IMR-90 (cell line): ENCODE measurements at regions not wholly inside any gene's neighbourhood (a gene's known extent, or its start where the extent isn't known, plus 50 kb on each side); places are given as distances from the start of the nearest gene placed in this dataset.
A peak's percentile ranks its signal among the peaks of the same experiment; 100 is the strongest.

Source experiments
- ATAC-seq: fragments of 200-7000 bp; cut with Tn5 transposase; 2 replicates; pipeline ENCODE4 v1.9.1; 2020; ENCODE audit warnings: low read depth, mild to moderate bottlenecking, moderate library complexity
- BruUV-seq: library from RNA; stranded (reverse); fragments of 400-500 nt; replicated peaks from 2 replicates; lab custom pipeline; 2021; lab: Mats Ljungman, UMichigan
- CTCF ChIA-PET: fragments of 300-600 bp; formaldehyde crosslinking; extraction: SDS; loops from one replicate; lab custom pipeline; 2021; ENCODE audit warnings: antibody characterized with exemption; lab: Yijun Ruan, JAX
- POLR2A ChIA-PET: fragments of 300-600 bp; sonication (Branson Sonifier 250); formaldehyde crosslinking; loops from one replicate; lab custom pipeline; 2022; ENCODE audit warnings: antibody characterized with exemption; ENCODE audit not compliant: unreplicated experiment; lab: Charles Lee
- DNase-seq: peaks from one replicate; pipeline ENCODE4 v3.0.0; 2013
- H2AFZ ChIP-seq: replicated peaks from 2 replicates; pipeline ENCODE3; 2013; ENCODE audit warnings: low read length, mild to moderate bottlenecking; ENCODE audit not compliant: poor library complexity
- H2AK5ac ChIP-seq: 2 replicates; pipeline ENCODE4 v1.6.1; 2013; ENCODE audit warnings: low read depth, low read length, inconsistent platforms
- H2AK9ac ChIP-seq: replicated peaks from 2 replicates; pipeline ENCODE3; 2013; ENCODE audit warnings: mild to moderate bottlenecking, low read depth, low read length, moderate library complexity; ENCODE audit not compliant: poor library complexity
- H2BK120ac ChIP-seq: 2 replicates; pipeline ENCODE4 v1.6.1; 2013; ENCODE audit warnings: low read depth, low read length, inconsistent platforms
- H2BK15ac ChIP-seq: 3 replicates; pipeline ENCODE4 v1.6.1; 2013; ENCODE audit warnings: low read depth, low read length, inconsistent platforms
- H2BK20ac ChIP-seq: 2 replicates; pipeline ENCODE4 v1.6.1; 2013; ENCODE audit warnings: low read depth, mild to moderate bottlenecking, inconsistent platforms, low read length, moderate library complexity
- H2BK5ac ChIP-seq: 2 replicates; pipeline ENCODE4 v1.6.1; 2013; ENCODE audit warnings: mild to moderate bottlenecking, low read depth, low read length, inconsistent platforms; ENCODE audit not compliant: poor library complexity, severe bottlenecking
- H3K14ac ChIP-seq: replicated peaks from 2 replicates; pipeline ENCODE4 v1.6.1; 2013; ENCODE audit warnings: low read depth, low read length, inconsistent platforms
- H3K18ac ChIP-seq: 2 replicates; pipeline ENCODE4 v1.6.1; 2013; ENCODE audit warnings: low read depth, low read length, control low read depth
- H3K23ac ChIP-seq: 2 replicates; pipeline ENCODE4 v1.6.1; 2013; ENCODE audit warnings: low read depth, low read length, inconsistent platforms
- H3K27ac ChIP-seq: 2 replicates; pipeline ENCODE4 v1.5.1; 2013; ENCODE audit warnings: mild to moderate bottlenecking, control low read depth, low read length; ENCODE audit not compliant: insufficient read depth
- H3K27me3 ChIP-seq: 2 replicates; pipeline ENCODE4 v1.6.1; 2013; ENCODE audit warnings: low read length; ENCODE audit not compliant: control insufficient read depth, insufficient read depth
- H3K36me3 ChIP-seq: 2 replicates; pipeline ENCODE4 v1.6.1; 2013; ENCODE audit warnings: low read length, mixed read lengths; ENCODE audit not compliant: control insufficient read depth, insufficient read depth
- H3K4ac ChIP-seq: 2 replicates; pipeline ENCODE4 v1.6.1; 2013; ENCODE audit warnings: low read depth, low read length, inconsistent platforms
- H3K4me1 ChIP-seq: 2 replicates; pipeline ENCODE4 v1.6.1; 2013; ENCODE audit warnings: low read length, mixed read lengths; ENCODE audit not compliant: control insufficient read depth, insufficient read depth
- H3K4me2 ChIP-seq: 2 replicates; pipeline ENCODE4 v1.6.1; 2013; ENCODE audit warnings: low read depth, mild to moderate bottlenecking, control low read depth, low read length, moderate library complexity
- H3K4me3 ChIP-seq: 2 replicates; pipeline ENCODE4 v1.5.1; 2013; ENCODE audit warnings: low read depth, mild to moderate bottlenecking, control low read depth, low read length, moderate library complexity; ENCODE audit not compliant: insufficient read depth
- H3K56ac ChIP-seq: 2 replicates; pipeline ENCODE4 v1.6.1; 2013; ENCODE audit warnings: low read length, inconsistent platforms; ENCODE audit not compliant: insufficient read depth; ENCODE audit errors: extremely low read depth
- H3K79me1 ChIP-seq, 2 experiments: 2 replicates each; pipeline ENCODE4 v1.6.1; 2013; ENCODE audit warnings: low read length in 2 of 2, inconsistent platforms in 1 of 2, low read depth in 1 of 2
- H3K9ac ChIP-seq: 2 replicates; pipeline ENCODE4 v1.6.1; 2013; ENCODE audit warnings: low read depth, low read length, control low read depth
- H3K9me1 ChIP-seq: 2 replicates; pipeline ENCODE4 v1.6.1; 2013; ENCODE audit warnings: low read length, inconsistent platforms; ENCODE audit not compliant: insufficient read depth
- H3K9me3 ChIP-seq: 2 replicates; pipeline ENCODE4 v1.6.1; 2013; ENCODE audit warnings: low read length; ENCODE audit not compliant: control insufficient read depth, insufficient read depth
- H4K20me1 ChIP-seq: 2 replicates; pipeline ENCODE4 v1.6.1; 2013; ENCODE audit warnings: low read length, inconsistent platforms; ENCODE audit not compliant: insufficient read depth
- H4K5ac ChIP-seq: 2 replicates; pipeline ENCODE4 v1.6.1; 2013; ENCODE audit warnings: mild to moderate bottlenecking, low read depth, low read length, control low read depth
- H4K8ac ChIP-seq, 2 experiments: 2 replicates each; pipeline ENCODE4 v1.6.1; 2013; ENCODE audit warnings: low read depth in 2 of 2, low read length in 2 of 2, control low read depth in 1 of 2, inconsistent platforms in 1 of 2
- H4K91ac ChIP-seq: 2 replicates; pipeline ENCODE4 v1.6.1; 2013; ENCODE audit warnings: low read depth, low read length, inconsistent platforms; ENCODE audit not compliant: insufficient read depth
- ELK1 ChIP-seq: fragments of 150-350 bp; IDR thresholded peaks from 2 replicates; pipeline ENCODE4 v1.6.1; 2016; ENCODE audit warnings: low read depth, mild to moderate bottlenecking, low read length, moderate library complexity, borderline replicate concordance
- MAZ ChIP-seq: IDR thresholded peaks from 2 replicates; pipeline ENCODE4 v1.6.1; 2012; ENCODE audit warnings: low read depth, mild to moderate bottlenecking, low read length, improper control_type of control experiment, moderate library complexity, borderline replicate concordance
- NFE2L2 ChIP-seq: fragments of 150-350 bp; IDR thresholded peaks from 2 replicates; pipeline ENCODE4 v1.6.1; 2016; ENCODE audit warnings: low read depth, mild to moderate bottlenecking, low read length
- SMC3 ChIP-seq: fragments of 150-350 bp; IDR thresholded peaks from 2 replicates; pipeline ENCODE4 v1.6.1; 2016; ENCODE audit warnings: low read depth, mild to moderate bottlenecking, antibody characterized with exemption, low read length, moderate library complexity
- WGBS, 2 experiments: methylation state at CpG; one replicate each; pipeline versions ENCODE4 v1.1.5 to v1.1.7; 2013; ENCODE audit warnings: missing lambda C conversion rate in 2 of 2; ENCODE audit not compliant: insufficient read length in 1 of 2; ENCODE audit errors: extremely low coverage in 2 of 2; 5-methylcytosine and 5-hydroxymethylcytosine counted together
- dilution Hi-C: fragments of 300-500 bp; cut with HindIII; formaldehyde crosslinking; loops from one replicate; pipeline ENCODE4 v1.14.3; 2018; ENCODE audit warnings: low sequenced_read_pairs; ENCODE audit not compliant: unreplicated experiment
- in situ Hi-C: fragments of 300-500 bp; cut with MboI; formaldehyde crosslinking; loops from 3 replicates; pipeline ENCODE4 v1.14.3; 2019; ENCODE audit warnings: low sequenced_read_pairs, inconsistent platforms, mixed read lengths
- intact Hi-C: fragments of 100-400 bp; cut with micrococcal nuclease; formaldehyde crosslinking; loops from 2 replicates; pipeline ENCODE4 v1.10.0; 2022
- TF ChIP-seq, protein P1 (sequence below): fragments of 150-350 bp; IDR thresholded peaks from 2 replicates; pipeline ENCODE4 v1.6.1; 2017; ENCODE audit warnings: mild to moderate bottlenecking, antibody characterized with exemption, low read length, low read depth

GRCh38 chr15:38824719-38825118, 260.1 kb upstream of the RASGRP1 start:
- H3K79me1 ChIP-seq: no peaks in the 10 kb centered on the region
- no peak overlapping the region; the same call in 1 of the 2 replicates for H4K91ac ChIP-seq
- H2AK5ac ChIP-seq: no peak overlapping the region; the same call in 1 of the 2 replicates
- no peak overlapping the region for H3K4ac ChIP-seq
- no peak overlapping the region for H3K14ac ChIP-seq
- H3K9me3 ChIP-seq: no peaks in the 10 kb centered on the region
- H2BK120ac ChIP-seq: peak overlapping the region; percentile 13; the same call in 1 of the 2 replicates
- dilution Hi-C loops: no loop called here
- 0 out of 3 replicates have a peak overlapping the region, but pooled peaks have one; percentile 14 for H2BK15ac ChIP-seq
- no peaks in the 10 kb centered on the region for H3K36me3 ChIP-seq
- no peak overlapping the region for H2BK5ac ChIP-seq
- H3K27me3 ChIP-seq: no peaks in the 10 kb centered on the region
- no peak overlapping the region for H3K4me3 ChIP-seq
- no TSS peak for BruUV-seq
- H3K4me2 ChIP-seq: no peak overlapping the region
- H2AFZ ChIP-seq: no peak overlapping the region
- intact Hi-C loops: no loop called here
- no peak overlapping the region for H3K23ac ChIP-seq
- no peak overlapping the region for H3K9ac ChIP-seq
- no peak for ATAC-seq
- WGBS, 2 experiments: 70% methylated on average over 2 of the region's 3 CpGs; no CpG with 5 or more reads in 1 of the 2 experiments
- H4K5ac ChIP-seq: no peak overlapping the region
- TF ChIP-seq ELK1 (no peak), MAZ (no peak), NFE2L2 (no peak), SMC3 (no peak)
- TF ChIP-seq, protein P1, sequence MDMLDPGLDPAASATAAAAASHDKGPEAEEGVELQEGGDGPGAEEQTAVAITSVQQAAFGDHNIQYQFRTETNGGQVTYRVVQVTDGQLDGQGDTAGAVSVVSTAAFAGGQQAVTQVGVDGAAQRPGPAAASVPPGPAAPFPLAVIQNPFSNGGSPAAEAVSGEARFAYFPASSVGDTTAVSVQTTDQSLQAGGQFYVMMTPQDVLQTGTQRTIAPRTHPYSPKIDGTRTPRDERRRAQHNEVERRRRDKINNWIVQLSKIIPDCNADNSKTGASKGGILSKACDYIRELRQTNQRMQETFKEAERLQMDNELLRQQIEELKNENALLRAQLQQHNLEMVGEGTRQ: no peak
- peak overlapping the region; percentile 1 for H2BK20ac ChIP-seq
- in situ Hi-C loops: no loop called here
- no peak overlapping the region for H3K18ac ChIP-seq
- no peak for DNase-seq
- no peaks in the 10 kb centered on the region for H3K9me1 ChIP-seq
- H2AK9ac ChIP-seq: no peak overlapping the region
- H3K56ac ChIP-seq: no peak overlapping the region
- no peak overlapping the region for H4K8ac ChIP-seq
- H3K27ac ChIP-seq: no peak overlapping the region
- H3K4me1 ChIP-seq: peaks cover 8% of the 10 kb centered on the region
- ChIA-PET POLR2A (no interaction called here), CTCF (no interaction called here)
- no peaks in the 10 kb centered on the region for H4K20me1 ChIP-seq
